ENCODE measurements at regions not wholly inside any gene's neighbourhood (a gene's known extent, or its start where the extent isn't known, plus 50 kb on each side); places are given as distances from the start of the nearest gene placed in this dataset.

GRCh38 chr2:220913384-220913783 lies 658.7 kb downstream of the EPHA4 start:
- TF ChIP-seq CTCF (tag by site-specific recombination; IDR thresholded peaks at IDR 0.05) (no peak), ZNF423 (tag by site-specific recombination; IDR thresholded peaks at IDR 0.05) (no peak), MZF1 (tag by site-specific recombination; IDR thresholded peaks at IDR 0.05; ENCODE audit: borderline replicate concordance) (no peak), ZNF280D (tag by site-specific recombination; IDR thresholded peaks at IDR 0.05) (no peak), ZNF302 (tag by site-specific recombination; IDR thresholded peaks at IDR 0.05; ENCODE audit: low read depth) (no peak), ZNF560 (tag by site-specific recombination; IDR thresholded peaks at IDR 0.05; ENCODE audit: borderline replicate concordance) (no peak)
